ENCODE measurements at regions not wholly inside any gene's neighbourhood (a gene's known extent, or its start where the extent isn't known, plus 50 kb on each side); places are given as distances from the start of the nearest gene placed in this dataset.

- Mint-ChIP-seq H3K27ac (no peak overlapping the region), H3K27me3 (ENCODE audit: low read depth in 3 of 3) (peaks cover 6 to 24% (median 14%) of the 10 kb centered on the region in 3 donors), H3K9me3 (peaks cover 0 to 4% (median 0%) of the 10 kb centered on the region in 6 donors), H3K36me3 (no peaks in the 10 kb centered on the region), H3K4me3 (no peak overlapping the region), H3K4me1 (no peaks in the 10 kb centered on the region)
- no peak for DNase-seq
These were observed 306.8 kb upstream of the SKOR2 start for GRCh38 chr18:47558110-47558750.

GRCh38 chr18:47557160-47557559, 305.7 kb upstream of the SKOR2 start:
- Mint-ChIP-seq H3K4me3 (no peak overlapping the region), H3K36me3 (no peaks in the 10 kb centered on the region), H3K27me3 (ENCODE audit: low read depth in 3 of 3) (peaks cover 4 to 24% (median 14%) of the 10 kb centered on the region in 3 donors), H3K9me3 (peaks cover 0 to 4% (median 0%) of the 10 kb centered on the region in 6 donors), H3K4me1 (no peaks in the 10 kb centered on the region), H3K27ac (no peak overlapping the region)
- DNase-seq = no peak

GRCh38 chr18:47552783-47553182, 301.3 kb upstream of the SKOR2 start:
- H3K9me3 Mint-ChIP-seq = peaks cover 0 to 2% (median 0%) of the 10 kb centered on the region in 6 donors
- no peak overlapping the region for H3K27ac Mint-ChIP-seq
- DNase-seq = no peak
- no peaks in the 10 kb centered on the region for H3K36me3 Mint-ChIP-seq
- no peaks in the 10 kb centered on the region for H3K4me1 Mint-ChIP-seq
- peaks cover 0 to 18% (median 5%) of the 10 kb centered on the region in 3 donors for H3K27me3 Mint-ChIP-seq (ENCODE audit: low read depth in 3 of 3)
- no peak overlapping the region for H3K4me3 Mint-ChIP-seq

GRCh38 chr18:47550611-47551010, 299.2 kb upstream of the SKOR2 start:
- no peaks in the 10 kb centered on the region for H3K4me1 Mint-ChIP-seq
- peaks cover 3 to 4% (median 4%) of the 10 kb centered on the region in 3 donors for H3K27me3 Mint-ChIP-seq (ENCODE audit: low read depth in 3 of 3)
- no peak for DNase-seq
- H3K36me3 Mint-ChIP-seq = no peaks in the 10 kb centered on the region
- no peak overlapping the region for H3K4me3 Mint-ChIP-seq
- no peak overlapping the region for H3K27ac Mint-ChIP-seq
- peaks cover 0 to 2% (median 0%) of the 10 kb centered on the region in 6 donors for H3K9me3 Mint-ChIP-seq

- H3K4me1 Mint-ChIP-seq = no peaks in the 10 kb centered on the region
- H3K27ac Mint-ChIP-seq = no peak overlapping the region
- H3K36me3 Mint-ChIP-seq = no peaks in the 10 kb centered on the region
- peaks cover 2 to 4% (median 4%) of the 10 kb centered on the region in 3 donors for H3K27me3 Mint-ChIP-seq (ENCODE audit: low read depth in 3 of 3)
- DNase-seq = no peak
- peaks cover 0 to 5% (median 0%) of the 10 kb centered on the region in 6 donors for H3K9me3 Mint-ChIP-seq
- no peak overlapping the region for H3K4me3 Mint-ChIP-seq
These were observed 297.6 kb upstream of the SKOR2 start for GRCh38 chr18:47549021-47549540.

- Mint-ChIP-seq H3K4me1 (no peaks in the 10 kb centered on the region), H3K9me3 (peaks cover 0 to 5% (median 0%) of the 10 kb centered on the region in 6 donors), H3K27ac (no peak overlapping the region), H3K36me3 (no peaks in the 10 kb centered on the region), H3K27me3 (ENCODE audit: low read depth in 3 of 3) (peaks cover 2 to 4% (median 4%) of the 10 kb centered on the region in 3 donors), H3K4me3 (no peak overlapping the region)
- DNase-seq = no peak
These were observed 296.2 kb upstream of the SKOR2 start for GRCh38 chr18:47547539-47548202.

GRCh38 chr18:47545613-47546012, 294.2 kb upstream of the SKOR2 start:
- no peak for DNase-seq
- Mint-ChIP-seq H3K36me3 (no peaks in the 10 kb centered on the region), H3K9me3 (peaks cover 0 to 7% (median 0%) of the 10 kb centered on the region in 6 donors), H3K27me3 (ENCODE audit: low read depth in 3 of 3) (peaks cover 0 to 5% (median 2%) of the 10 kb centered on the region in 3 donors), H3K27ac (no peak overlapping the region), H3K4me3 (no peak overlapping the region), H3K4me1 (no peaks in the 10 kb centered on the region)

- H3K27ac Mint-ChIP-seq = no peak overlapping the region
- peaks cover 3 to 8% (median 4%) of the 10 kb centered on the region in 3 donors for H3K27me3 Mint-ChIP-seq (ENCODE audit: low read depth in 3 of 3)
- no peaks in the 10 kb centered on the region for H3K4me1 Mint-ChIP-seq
- H3K9me3 Mint-ChIP-seq = peaks cover 0 to 16% (median 0%) of the 10 kb centered on the region in 6 donors
- H3K4me3 Mint-ChIP-seq = no peak overlapping the region
- no peaks in the 10 kb centered on the region for H3K36me3 Mint-ChIP-seq
- no peak for DNase-seq
These were observed 291.6 kb upstream of the SKOR2 start for GRCh38 chr18:47543080-47543479.

- Mint-ChIP-seq H3K36me3 (no peaks in the 10 kb centered on the region), H3K4me1 (no peaks in the 10 kb centered on the region), H3K27me3 (ENCODE audit: low read depth in 3 of 3) (peaks cover 3 to 8% (median 4%) of the 10 kb centered on the region in 3 donors), H3K4me3 (no peak overlapping the region), H3K27ac (no peak overlapping the region), H3K9me3 (peaks cover 0 to 16% (median 0%) of the 10 kb centered on the region in 6 donors)
- DNase-seq = no peak
These were observed 291.1 kb upstream of the SKOR2 start for GRCh38 chr18:47542551-47542950.

GRCh38 chr18:47531717-47532116, 280.3 kb upstream of the SKOR2 start:
- Mint-ChIP-seq H3K27ac (no peak overlapping the region), H3K27me3 (ENCODE audit: low read depth in 3 of 3) (peaks cover 5 to 12% (median 9%) of the 10 kb centered on the region in 3 donors), H3K36me3 (no peaks in the 10 kb centered on the region), H3K9me3 (peaks cover 0 to 5% (median 2%) of the 10 kb centered on the region in 6 donors), H3K4me3 (no peak overlapping the region), H3K4me1 (no peaks in the 10 kb centered on the region)
- DNase-seq = no peak

GRCh38 chr18:47530695-47531094, 279.2 kb upstream of the SKOR2 start:
- no peak for DNase-seq
- no peaks in the 10 kb centered on the region for H3K4me1 Mint-ChIP-seq
- no peak overlapping the region for H3K4me3 Mint-ChIP-seq
- peaks cover 0 to 3% (median 2%) of the 10 kb centered on the region in 6 donors for H3K9me3 Mint-ChIP-seq
- peaks cover 5 to 12% (median 9%) of the 10 kb centered on the region in 3 donors for H3K27me3 Mint-ChIP-seq (ENCODE audit: low read depth in 3 of 3)
- no peak overlapping the region for H3K27ac Mint-ChIP-seq
- H3K36me3 Mint-ChIP-seq = no peaks in the 10 kb centered on the region

GRCh38 chr18:47528343-47528742, 276.9 kb upstream of the SKOR2 start:
- H3K4me1 Mint-ChIP-seq = no peaks in the 10 kb centered on the region
- H3K27me3 Mint-ChIP-seq (ENCODE audit: low read depth in 3 of 3) = peaks cover 5 to 15% (median 11%) of the 10 kb centered on the region in 3 donors
- no peak overlapping the region for H3K27ac Mint-ChIP-seq
- no peak for DNase-seq
- peaks cover 0 to 6% (median 3%) of the 10 kb centered on the region in 6 donors for H3K9me3 Mint-ChIP-seq
- H3K36me3 Mint-ChIP-seq = no peaks in the 10 kb centered on the region
- no peak overlapping the region for H3K4me3 Mint-ChIP-seq

- DNase-seq = no peak
- peaks cover 0 to 6% (median 1%) of the 10 kb centered on the region in 6 donors for H3K9me3 Mint-ChIP-seq
- H3K27me3 Mint-ChIP-seq (ENCODE audit: low read depth in 3 of 3) = peaks cover 6 to 11% (median 7%) of the 10 kb centered on the region in 3 donors
These were observed 274.7 kb upstream of the SKOR2 start for GRCh38 chr18:47526147-47526546.

GRCh38 chr18:47522359-47522758, 270.9 kb upstream of the SKOR2 start:
- Mint-ChIP-seq H3K4me1 (no peaks in the 10 kb centered on the region), H3K36me3 (no peaks in the 10 kb centered on the region), H3K27me3 (ENCODE audit: low read depth in 3 of 3) (peaks cover 2 to 7% (median 2%) of the 10 kb centered on the region in 3 donors), H3K4me3 (no peak overlapping the region), H3K27ac (no peak overlapping the region), H3K9me3 (peaks cover 0 to 6% (median under 1%) of the 10 kb centered on the region in 6 donors)
- DNase-seq = no peak

More at GRCh38 chr18:47526147-47526546, 274.7 kb upstream of the SKOR2 start:
- no peak overlapping the region for H3K27ac Mint-ChIP-seq
- no peaks in the 10 kb centered on the region for H3K4me1 Mint-ChIP-seq
- no peak overlapping the region for H3K4me3 Mint-ChIP-seq
- no peaks in the 10 kb centered on the region for H3K36me3 Mint-ChIP-seq
